ENCODE measurements at regions not wholly inside any gene's neighbourhood (a gene's known extent, or its start where the extent isn't known, plus 50 kb on each side); places are given as distances from the start of the nearest gene placed in this dataset.
A peak's percentile ranks its signal among the peaks of the same experiment; 100 is the strongest.

GRCh38 chr12:92552412-92553108 is 150.2 kb upstream of the PLEKHG7 start:
- no peak for DNase-seq

GRCh38 chr12:92551853-92552397 is 150.9 kb upstream of the PLEKHG7 start:
- DNase-seq: peak; percentile 59 to 73

- DNase-seq: no peak
Measured at GRCh38 chr12:92551210-92551609, 151.6 kb upstream of the PLEKHG7 start.

- DNase-seq: no peak
Measured at GRCh38 chr12:92550661-92551060, 152.1 kb upstream of the PLEKHG7 start.

- no peak for DNase-seq
Measured at GRCh38 chr12:92550254-92550653, 152.5 kb upstream of the PLEKHG7 start.

GRCh38 chr12:92549516-92549915 is 153.3 kb upstream of the PLEKHG7 start:
- no peak for DNase-seq

- DNase-seq: no peak
Measured at GRCh38 chr12:92547906-92548305, 154.9 kb upstream of the PLEKHG7 start.

GRCh38 chr12:92547420-92547819 is 155.4 kb upstream of the PLEKHG7 start:
- DNase-seq: no peak

GRCh38 chr12:92546635-92547348 is 156.0 kb upstream of the PLEKHG7 start:
- DNase-seq: no peak

GRCh38 chr12:92546259-92546634 is 156.5 kb upstream of the PLEKHG7 start:
- no peak for DNase-seq

GRCh38 chr12:92544322-92544721 is 158.5 kb upstream of the PLEKHG7 start:
- no peak for DNase-seq

GRCh38 chr12:92543840-92544239 is 158.9 kb upstream of the PLEKHG7 start:
- DNase-seq: no peak

GRCh38 chr12:92543359-92543758 is 159.4 kb upstream of the PLEKHG7 start:
- no peak for DNase-seq

GRCh38 chr12:92541731-92542130 is 161.1 kb upstream of the PLEKHG7 start:
- no peak for DNase-seq

- DNase-seq: no peak
Measured at GRCh38 chr12:92540782-92541423, 161.9 kb upstream of the PLEKHG7 start.

- DNase-seq: no peak
Measured at GRCh38 chr12:92539976-92540781, 162.6 kb upstream of the PLEKHG7 start.

- no peak for DNase-seq
Measured at GRCh38 chr12:92539110-92539749, 163.6 kb upstream of the PLEKHG7 start.

- no peak for DNase-seq
Measured at GRCh38 chr12:92537290-92537960, 165.4 kb upstream of the PLEKHG7 start.

- DNase-seq: no peak
Measured at GRCh38 chr12:92535961-92536360, 166.8 kb upstream of the PLEKHG7 start.

- DNase-seq: no peak
Measured at GRCh38 chr12:92533280-92533890, 169.4 kb upstream of the PLEKHG7 start.

GRCh38 chr12:92530706-92531105 is 172.1 kb upstream of the PLEKHG7 start:
- no peak for DNase-seq
